ENCODE measurements at regions not wholly inside any gene's neighbourhood (a gene's known extent, or its start where the extent isn't known, plus 50 kb on each side); places are given as distances from the start of the nearest gene placed in this dataset.

DNA sequence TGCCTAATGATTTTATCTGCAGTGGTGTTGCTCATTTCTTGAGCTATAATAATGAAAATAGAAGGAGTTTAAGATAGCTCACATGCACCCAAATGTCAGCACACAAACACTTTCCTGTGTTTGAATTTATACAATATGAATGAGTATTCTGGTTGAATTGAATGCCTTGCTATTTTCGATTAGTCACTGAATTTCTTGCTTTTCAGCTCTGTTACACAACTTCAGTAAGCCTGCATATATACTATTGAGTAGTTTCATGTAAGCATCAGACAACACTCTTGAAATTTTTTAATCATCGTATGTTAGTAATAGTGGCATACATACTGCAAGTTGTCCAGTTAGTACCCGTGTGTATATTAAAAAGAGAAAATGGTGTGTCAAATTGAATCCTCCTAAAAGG, 281.5 kb upstream of the GRIA1 start:
- Histone ChIP-seq H3K9me3 (no peaks in the 10 kb centered on the region), H3K4me1 (no peaks in the 10 kb centered on the region), H3K27ac (replicated peaks in 1 of 4) (no peak overlapping the region), H3K4me3 (no peak overlapping the region), H3K27me3 (no peaks in the 10 kb centered on the region), H3K36me3 (no peaks in the 10 kb centered on the region)
- intact Hi-C loops (cut with DNase I) = no loop called here
- WGBS = 82% methylated on average over 3 of the region's 3 CpGs
- TF ChIP-seq POLR2AphosphoS5 (IDR thresholded peaks at IDR 0.05) (no peak), POLR2A (IDR thresholded peaks at IDR 0.05; ENCODE audit: low read depth) (no peak), EP300 (IDR thresholded peaks at IDR 0.05) (no peak)
- TF ChIP-seq, protein P1, sequence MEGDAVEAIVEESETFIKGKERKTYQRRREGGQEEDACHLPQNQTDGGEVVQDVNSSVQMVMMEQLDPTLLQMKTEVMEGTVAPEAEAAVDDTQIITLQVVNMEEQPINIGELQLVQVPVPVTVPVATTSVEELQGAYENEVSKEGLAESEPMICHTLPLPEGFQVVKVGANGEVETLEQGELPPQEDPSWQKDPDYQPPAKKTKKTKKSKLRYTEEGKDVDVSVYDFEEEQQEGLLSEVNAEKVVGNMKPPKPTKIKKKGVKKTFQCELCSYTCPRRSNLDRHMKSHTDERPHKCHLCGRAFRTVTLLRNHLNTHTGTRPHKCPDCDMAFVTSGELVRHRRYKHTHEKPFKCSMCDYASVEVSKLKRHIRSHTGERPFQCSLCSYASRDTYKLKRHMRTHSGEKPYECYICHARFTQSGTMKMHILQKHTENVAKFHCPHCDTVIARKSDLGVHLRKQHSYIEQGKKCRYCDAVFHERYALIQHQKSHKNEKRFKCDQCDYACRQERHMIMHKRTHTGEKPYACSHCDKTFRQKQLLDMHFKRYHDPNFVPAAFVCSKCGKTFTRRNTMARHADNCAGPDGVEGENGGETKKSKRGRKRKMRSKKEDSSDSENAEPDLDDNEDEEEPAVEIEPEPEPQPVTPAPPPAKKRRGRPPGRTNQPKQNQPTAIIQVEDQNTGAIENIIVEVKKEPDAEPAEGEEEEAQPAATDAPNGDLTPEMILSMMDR (IDR thresholded peaks at IDR 0.05) = no peak
- DNase-seq (ENCODE audit: extremely low spot score) = no peak

DNA sequence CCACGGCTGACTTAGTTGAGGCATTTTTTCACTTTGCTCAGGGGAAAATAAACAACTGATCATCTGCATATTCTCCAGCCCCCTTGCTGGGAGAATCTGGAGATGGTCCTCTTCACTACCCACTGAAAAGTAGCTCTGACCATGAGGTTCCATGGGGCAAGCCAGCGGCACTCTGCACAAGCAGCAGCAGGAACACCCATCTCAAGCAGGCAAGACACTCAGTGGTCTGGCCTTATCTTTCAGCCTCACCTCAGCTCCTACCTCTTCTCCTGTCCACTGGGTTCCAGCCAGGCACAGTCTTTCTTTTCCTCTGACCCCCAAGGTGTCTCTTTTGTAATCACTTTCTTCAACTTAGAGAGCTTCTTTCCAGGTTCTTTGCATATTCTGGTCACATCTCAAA, 280.8 kb upstream of the GRIA1 start:
- Histone ChIP-seq H3K4me1 (no peaks in the 10 kb centered on the region), H3K27ac (replicated peaks in 1 of 4) (no peak overlapping the region), H3K4me3 (no peak overlapping the region), H3K27me3 (peaks cover 0 to 5% (median 0%) of the 10 kb centered on the region in 4 donors), H3K9me3 (no peaks in the 10 kb centered on the region), H3K36me3 (no peaks in the 10 kb centered on the region)
- no peak for DNase-seq (ENCODE audit: extremely low spot score)
- no peak for TF ChIP-seq EP300 (IDR thresholded peaks at IDR 0.05)
- WGBS = 80% methylated on average over 2 of the region's 2 CpGs
- intact Hi-C loops (cut with DNase I) = no loop called here

DNA sequence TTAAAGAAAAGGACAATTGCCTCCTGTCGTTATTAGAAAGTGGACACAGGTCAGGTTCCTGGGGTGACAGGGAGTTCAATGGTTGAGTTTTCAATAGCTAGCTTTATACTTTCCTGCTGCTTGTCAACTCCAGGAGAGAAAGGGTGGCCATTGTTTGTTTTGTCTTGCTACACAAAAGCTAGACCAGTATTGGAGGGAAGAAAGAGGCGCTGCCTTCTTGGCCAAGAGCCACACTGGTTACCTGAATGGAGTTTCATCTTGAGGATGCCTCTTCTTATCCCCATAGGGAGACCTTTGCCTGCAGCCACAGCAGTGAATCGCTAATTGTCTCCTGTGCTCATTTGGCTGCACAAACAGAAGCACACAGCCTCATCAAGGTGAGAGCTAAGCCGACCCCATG, 279.4 kb upstream of the GRIA1 start:
- peaks cover 0 to 7% (median 0%) of the 10 kb centered on the region in 4 donors for H3K27me3 ChIP-seq
- H3K27ac ChIP-seq (replicated peaks in 1 of 4) = no peak overlapping the region
- no peaks in the 10 kb centered on the region for H3K9me3 ChIP-seq
- WGBS = 47% methylated on average over 4 of the region's 4 CpGs
- no peaks in the 10 kb centered on the region for H3K36me3 ChIP-seq
- H3K4me3 ChIP-seq = no peak overlapping the region
- intact Hi-C loops (cut with DNase I) = no loop called here
- DNase-seq (ENCODE audit: extremely low spot score) = no peak
- TF ChIP-seq POLR2A (IDR thresholded peaks at IDR 0.05; ENCODE audit: low read depth) = no peak
- no peaks in the 10 kb centered on the region for H3K4me1 ChIP-seq

DNA sequence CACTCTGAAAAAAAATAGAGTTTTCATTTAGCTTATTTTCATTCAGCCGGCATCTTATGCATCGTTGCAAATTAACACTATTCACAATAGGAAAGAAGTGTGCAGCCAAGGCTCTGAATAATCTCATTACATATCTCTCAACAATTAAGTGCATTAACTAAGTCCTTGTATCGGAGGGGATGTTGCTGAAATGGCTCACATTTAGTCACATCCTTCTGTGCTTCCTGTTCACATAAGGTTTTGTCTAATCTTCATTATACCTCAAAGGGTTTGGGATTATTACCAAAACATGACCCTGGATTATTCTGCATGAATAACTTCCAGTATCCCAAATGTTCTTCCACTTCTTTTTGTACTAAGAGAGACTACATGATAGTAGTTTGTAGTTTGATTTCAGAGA, 278.0 kb upstream of the GRIA1 start:
- DNase-seq (ENCODE audit: extremely low spot score) = no peak
- intact Hi-C loops (cut with DNase I) = no loop called here
- H3K27ac ChIP-seq (replicated peaks in 1 of 4) = no peak overlapping the region
- H3K9me3 ChIP-seq = peaks cover 0 to 5% (median 3%) of the 10 kb centered on the region in 4 donors
- no peaks in the 10 kb centered on the region for H3K4me1 ChIP-seq
- H3K4me3 ChIP-seq = no peak overlapping the region
- TF ChIP-seq, protein P1 (IDR thresholded peaks at IDR 0.05) = no peak
- no peak for TF ChIP-seq POLR2A (IDR thresholded peaks at IDR 0.05; ENCODE audit: low read depth)
- TF ChIP-seq EP300 (IDR thresholded peaks at IDR 0.05) = no peak
- TF ChIP-seq POLR2AphosphoS5 (IDR thresholded peaks at IDR 0.05) = no peak
- whole genome bisulfite sequencing = 84% methylated on average over 3 of the region's 3 CpGs
- H3K27me3 ChIP-seq = peaks cover 0 to 7% (median 0%) of the 10 kb centered on the region in 4 donors
- no peaks in the 10 kb centered on the region for H3K36me3 ChIP-seq

- TF ChIP-seq EP300 (IDR thresholded peaks at IDR 0.05) (no peak), POLR2AphosphoS5 (IDR thresholded peaks at IDR 0.05) (no peak), POLR2A (IDR thresholded peaks at IDR 0.05; ENCODE audit: low read depth) (no peak)
- TF ChIP-seq, protein P1 (IDR thresholded peaks at IDR 0.05) = no peak
- Histone ChIP-seq H3K4me1 (no peaks in the 10 kb centered on the region), H3K9me3 (peaks cover 0 to 14% (median 2%) of the 10 kb centered on the region in 4 donors), H3K4me3 (no peak overlapping the region), H3K27ac (replicated peaks in 1 of 4) (no peak overlapping the region), H3K27me3 (no peaks in the 10 kb centered on the region), H3K36me3 (no peaks in the 10 kb centered on the region)
- no peak for DNase-seq (ENCODE audit: extremely low spot score)
- intact Hi-C loops (cut with DNase I) = no loop called here
These were observed 267.5 kb upstream of the GRIA1 start for GRCh38 chr5:153222936-153223335.

DNA sequence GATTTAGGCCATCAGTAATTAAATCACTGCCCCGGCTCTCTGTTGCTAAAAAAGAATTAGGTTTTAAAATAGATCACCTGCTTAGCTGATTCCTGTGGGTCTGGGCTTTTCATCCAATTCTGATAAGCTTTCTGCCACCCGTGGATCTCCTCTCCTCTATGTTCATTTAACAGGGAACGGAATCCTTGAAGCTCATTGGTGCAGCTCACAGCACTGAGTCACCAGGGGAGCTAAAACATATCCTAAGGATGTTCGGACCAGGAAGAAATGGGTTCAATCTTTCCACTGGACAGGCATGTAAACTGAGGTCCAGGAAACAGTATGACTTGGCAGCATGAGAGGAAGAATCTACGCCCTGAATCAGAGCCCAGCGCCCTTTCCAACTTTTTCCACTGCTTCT, 267.1 kb upstream of the GRIA1 start:
- H3K27ac ChIP-seq (replicated peaks in 1 of 4) = no peak overlapping the region
- peaks cover 0 to 10% (median 0%) of the 10 kb centered on the region in 4 donors for H3K9me3 ChIP-seq
- no peaks in the 10 kb centered on the region for H3K4me1 ChIP-seq
- no peaks in the 10 kb centered on the region for H3K27me3 ChIP-seq
- TF ChIP-seq, protein P1 (IDR thresholded peaks at IDR 0.05) = no peak
- TF ChIP-seq EP300 (IDR thresholded peaks at IDR 0.05) (no peak), POLR2AphosphoS5 (IDR thresholded peaks at IDR 0.05) (no peak), POLR2A (IDR thresholded peaks at IDR 0.05; ENCODE audit: low read depth) (no peak)
- H3K36me3 ChIP-seq = no peaks in the 10 kb centered on the region
- no peak for DNase-seq (ENCODE audit: extremely low spot score)
- H3K4me3 ChIP-seq = no peak overlapping the region
- intact Hi-C loops (cut with DNase I) = no loop called here
- WGBS = 79% methylated on average over 6 of the region's 6 CpGs
